GM12873 (cell line): ENCODE measurements at regions not wholly inside any gene's neighbourhood (a gene's known extent, or its start where the extent isn't known, plus 50 kb on each side); places are given as distances from the start of the nearest gene placed in this dataset.

Experiments used
- CTCF ChIP-seq: IDR thresholded peaks from 2 replicates; pipeline ENCODE4 v1.5.1; 2012; ENCODE audit warnings: low read depth, mild to moderate bottlenecking, moderate library complexity, low read length, control low read depth; ENCODE audit not compliant: insufficient read depth; ENCODE audit errors: missing control alignments

DNA sequence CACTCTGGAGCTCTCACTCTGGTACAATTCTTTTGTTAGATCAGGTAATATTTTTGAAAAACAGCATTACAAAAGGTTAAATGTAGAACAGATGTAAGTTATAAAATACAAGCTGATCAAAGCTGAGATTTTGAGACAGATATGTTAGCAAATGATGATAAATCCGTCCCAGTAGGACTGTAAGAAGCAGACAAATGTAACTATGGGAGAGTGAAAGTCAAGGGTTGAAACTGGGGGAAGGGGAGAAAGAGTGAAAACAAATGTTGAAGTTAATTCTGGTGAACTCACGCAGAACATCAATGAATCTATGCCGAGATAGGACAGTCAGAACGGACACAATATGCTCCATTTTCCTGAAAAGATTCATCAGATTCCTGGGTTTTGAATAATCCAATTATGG, 298.9 kb upstream of the IRX5 start:
- no peak for TF ChIP-seq CTCF

GRCh38 chr16:54630284-54630967, 300.2 kb upstream of the IRX5 start:
- no peak for TF ChIP-seq CTCF

- no peak for TF ChIP-seq CTCF
These were observed 301.7 kb upstream of the IRX5 start for GRCh38 chr16:54628796-54629625.

DNA sequence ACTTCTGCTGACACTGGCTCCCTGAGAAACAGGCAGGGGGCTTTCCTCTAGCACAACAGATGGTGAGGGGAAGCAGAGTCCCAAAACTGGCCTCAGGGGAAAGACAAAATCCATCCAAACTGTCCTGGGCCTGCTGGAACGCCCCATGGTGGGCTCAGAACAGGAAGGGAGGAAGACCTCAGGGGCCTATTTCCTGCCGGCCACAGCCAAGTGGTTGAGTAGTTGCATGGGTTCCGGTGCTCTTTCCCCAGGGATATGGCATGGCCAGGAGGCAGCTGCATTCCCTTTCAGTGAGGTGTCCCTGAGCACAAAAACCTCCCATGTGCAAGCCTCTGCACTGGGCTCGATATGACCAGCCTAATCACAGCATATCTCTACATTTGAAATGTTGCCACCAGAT, 303.0 kb upstream of the IRX5 start:
- TF ChIP-seq CTCF, result no peak

DNA sequence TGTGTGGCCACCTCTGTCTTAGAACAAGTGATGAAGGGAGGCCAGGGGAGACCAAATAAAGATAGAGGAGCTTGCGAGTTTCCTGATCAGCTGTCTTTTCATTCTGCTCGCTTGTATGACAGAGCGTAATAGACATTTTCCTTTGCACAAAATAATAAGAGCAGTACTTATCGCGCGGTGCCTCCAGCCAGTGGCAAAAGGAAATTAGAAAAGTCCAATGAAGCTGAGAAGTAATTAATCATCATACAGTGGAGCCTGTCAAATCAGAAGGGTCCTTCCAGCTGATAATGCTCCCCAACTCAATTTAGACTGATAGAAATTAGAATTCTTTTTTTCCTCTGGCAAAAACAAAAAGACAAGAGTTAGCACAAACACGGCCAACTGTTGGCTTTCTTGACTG, 307.0 kb upstream of the IRX5 start:
- TF ChIP-seq CTCF, result no peak

DNA sequence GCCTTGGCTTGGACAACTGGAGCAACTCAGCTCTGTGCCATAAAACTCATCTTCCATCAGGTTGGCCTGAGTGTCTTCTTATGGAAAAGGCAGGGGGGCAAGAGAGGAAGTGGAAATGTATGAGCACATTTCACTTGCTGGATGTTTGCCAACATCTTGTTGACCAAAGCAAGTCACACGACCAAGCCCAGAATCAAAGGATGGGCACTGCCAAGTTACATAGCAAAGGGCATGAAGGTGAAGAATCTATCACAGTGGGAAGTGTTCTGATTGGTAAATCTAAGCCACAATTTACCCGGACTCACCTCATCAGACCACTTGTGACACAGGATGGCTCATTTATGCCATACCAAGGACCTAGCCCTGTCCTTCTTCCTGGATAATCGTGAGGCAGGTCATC, 310.5 kb upstream of the IRX5 start:
- no peak for TF ChIP-seq CTCF

DNA sequence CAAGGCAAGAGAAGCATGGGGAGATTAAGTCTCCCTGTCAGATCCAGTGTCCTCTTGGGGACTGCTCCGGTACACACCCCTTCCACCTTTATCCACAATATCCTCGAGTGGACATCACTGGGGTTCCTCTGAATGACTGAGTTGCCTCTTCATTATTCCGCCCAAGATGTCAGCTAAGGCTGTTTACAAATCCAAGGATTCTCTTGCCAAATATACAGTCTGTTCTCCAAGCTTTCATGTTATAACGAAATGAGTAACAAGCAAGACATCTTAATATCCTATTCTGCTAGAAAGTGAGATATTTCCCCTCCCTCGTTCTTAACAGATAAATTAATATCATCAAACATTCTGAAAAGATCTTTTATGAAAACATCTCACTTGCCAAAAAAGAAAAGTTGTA, 314.1 kb upstream of the IRX5 start:
- no peak for TF ChIP-seq CTCF
